DOHH2 (cell line): ENCODE measurements at regions not wholly inside any gene's neighbourhood (a gene's known extent, or its start where the extent isn't known, plus 50 kb on each side); places are given as distances from the start of the nearest gene placed in this dataset.

Experiments
- H3F3A ChIP-seq: fragments of 200-600 bp; sonication (generic), shearing (Covaris generic); 2 replicates; pipeline ENCODE4 v1.6.0; 2016; ENCODE audit warnings: antibody characterized with exemption, mild to moderate bottlenecking; ENCODE audit not compliant: control insufficient read depth, insufficient read depth
- H3K27ac ChIP-seq: fragments of 200-600 bp; sonication (generic); 2 replicates; pipeline ENCODE4 v1.5.1; 2014; ENCODE audit warnings: low read depth, mild to moderate bottlenecking, low read length, moderate library complexity
- H3K27me3 ChIP-seq: fragments of 200-600 bp; sonication (generic); 2 replicates; pipeline ENCODE4 v1.6.1; 2014; ENCODE audit warnings: mild to moderate bottlenecking, low read length, mixed read lengths; ENCODE audit not compliant: control insufficient read depth
- H3K36me3 ChIP-seq: fragments of 200-600 bp; sonication (generic); 2 replicates; pipeline ENCODE4 v1.6.1; 2014; ENCODE audit warnings: mild to moderate bottlenecking, low read length, moderate library complexity, mixed read lengths; ENCODE audit not compliant: control insufficient read depth
- H3K4me1 ChIP-seq: fragments of 200-600 bp; sonication (generic); 2 replicates; pipeline ENCODE4 v1.6.1; 2014; ENCODE audit warnings: mild to moderate bottlenecking, low read length, mixed read lengths; ENCODE audit not compliant: control insufficient read depth
- H3K4me2 ChIP-seq: fragments of 200-600 bp; sonication (generic); 2 replicates; pipeline ENCODE4 v1.6.0; 2014; ENCODE audit warnings: mild to moderate bottlenecking, low read length, moderate library complexity
- H3K4me3 ChIP-seq: fragments of 200-600 bp; sonication (generic); 2 replicates; pipeline ENCODE4 v1.5.1; 2014; ENCODE audit warnings: mild to moderate bottlenecking, low read length, mixed read lengths
- H3K79me2 ChIP-seq: fragments of 200-600 bp; sonication (generic); 2 replicates; pipeline ENCODE4 v1.6.1; 2014; ENCODE audit warnings: mild to moderate bottlenecking, low read length, mixed read lengths; ENCODE audit not compliant: control insufficient read depth
- H3K9me2 ChIP-seq: fragments of 200-600 bp; sonication (generic); replicated peaks from 2 replicates; pipeline ENCODE4 v1.6.1; 2014; ENCODE audit warnings: mild to moderate bottlenecking, low read length, mixed read lengths; ENCODE audit not compliant: control insufficient read depth
- H3K9me3 ChIP-seq: fragments of 200-600 bp; sonication (generic); 2 replicates; pipeline ENCODE4 v1.6.1; 2014; ENCODE audit warnings: antibody characterized with exemption, low read length, mixed read lengths; ENCODE audit not compliant: control insufficient read depth, insufficient read depth
- H4K20me1 ChIP-seq: fragments of 200-600 bp; sonication (generic); 2 replicates; pipeline ENCODE4 v1.6.0; 2014; ENCODE audit warnings: low read depth, mild to moderate bottlenecking, antibody characterized with exemption, low read length, moderate library complexity; ENCODE audit not compliant: control insufficient read depth, insufficient read depth
- CTCF ChIP-seq: fragments of 200-600 bp; sonication (generic); IDR thresholded peaks from one replicate; pipeline ENCODE4 v1.5.1; 2014; ENCODE audit warnings: antibody characterized with exemption, mild to moderate bottlenecking, low read depth, low read length; ENCODE audit not compliant: poor library complexity, severe bottlenecking
- EZH2phosphoT487 ChIP-seq: fragments of 200-600 bp; sonication (generic); IDR thresholded peaks from 2 replicates; pipeline ENCODE4 v1.6.1; 2017; ENCODE audit warnings: borderline replicate concordance, mild to moderate bottlenecking, antibody characterized with exemption, low read length, moderate library complexity, mixed read lengths

GRCh38 chr9:90368241-90368640 lies 274.4 kb downstream of the DIRAS2 start:
- H4K20me1 ChIP-seq: no peaks in the 10 kb centered on the region
- H3K9me3 ChIP-seq: no peaks in the 10 kb centered on the region
- TF ChIP-seq CTCF (no peak), EZH2phosphoT487 (no peak)
- no peaks in the 10 kb centered on the region for H3F3A ChIP-seq
- H3K4me1 ChIP-seq: no peaks in the 10 kb centered on the region
- H3K4me2 ChIP-seq: no peak overlapping the region
- H3K79me2 ChIP-seq: no peaks in the 10 kb centered on the region
- no peaks in the 10 kb centered on the region for H3K9me2 ChIP-seq
- no peaks in the 10 kb centered on the region for H3K36me3 ChIP-seq
- no peak overlapping the region for H3K4me3 ChIP-seq
- no peak overlapping the region for H3K27ac ChIP-seq
- H3K27me3 ChIP-seq: no peaks in the 10 kb centered on the region

GRCh38 chr9:90368928-90369327 lies 273.7 kb downstream of the DIRAS2 start:
- no peak overlapping the region for H3K4me2 ChIP-seq
- no peaks in the 10 kb centered on the region for H3F3A ChIP-seq
- no peak overlapping the region for H3K4me3 ChIP-seq
- H4K20me1 ChIP-seq: no peaks in the 10 kb centered on the region
- H3K79me2 ChIP-seq: no peaks in the 10 kb centered on the region
- no peak for TF ChIP-seq EZH2phosphoT487
- TF ChIP-seq CTCF: no peak
- no peaks in the 10 kb centered on the region for H3K4me1 ChIP-seq
- no peaks in the 10 kb centered on the region for H3K9me3 ChIP-seq
- H3K9me2 ChIP-seq: no peaks in the 10 kb centered on the region
- no peaks in the 10 kb centered on the region for H3K36me3 ChIP-seq
- H3K27ac ChIP-seq: no peak overlapping the region
- no peaks in the 10 kb centered on the region for H3K27me3 ChIP-seq

- H3K79me2 ChIP-seq: no peaks in the 10 kb centered on the region
- H3K27me3 ChIP-seq: no peaks in the 10 kb centered on the region
- no peaks in the 10 kb centered on the region for H3K4me1 ChIP-seq
- H3K4me3 ChIP-seq: no peak overlapping the region
- TF ChIP-seq EZH2phosphoT487 (no peak), CTCF (no peak)
- H3K9me2 ChIP-seq: no peaks in the 10 kb centered on the region
- H3K27ac ChIP-seq: no peak overlapping the region
- no peak overlapping the region for H3K4me2 ChIP-seq
- no peaks in the 10 kb centered on the region for H3F3A ChIP-seq
- H3K36me3 ChIP-seq: no peaks in the 10 kb centered on the region
- no peaks in the 10 kb centered on the region for H4K20me1 ChIP-seq
- H3K9me3 ChIP-seq: no peaks in the 10 kb centered on the region
Measured at GRCh38 chr9:90379771-90380170, 262.9 kb downstream of the DIRAS2 start.

GRCh38 chr9:90385146-90385545 lies 257.5 kb downstream of the DIRAS2 start:
- Histone ChIP-seq H3K9me2 (no peaks in the 10 kb centered on the region), H3K27ac (no peak overlapping the region), H3K4me3 (no peak overlapping the region), H3F3A (no peaks in the 10 kb centered on the region), H4K20me1 (no peaks in the 10 kb centered on the region), H3K9me3 (no peaks in the 10 kb centered on the region), H3K27me3 (no peaks in the 10 kb centered on the region), H3K4me1 (no peaks in the 10 kb centered on the region), H3K79me2 (no peaks in the 10 kb centered on the region), H3K36me3 (no peaks in the 10 kb centered on the region), H3K4me2 (no peak overlapping the region)
- no peak for TF ChIP-seq CTCF
- TF ChIP-seq EZH2phosphoT487: no peak
